ENCODE measurements at regions not wholly inside any gene's neighbourhood (a gene's known extent, or its start where the extent isn't known, plus 50 kb on each side); places are given as distances from the start of the nearest gene placed in this dataset.

DNA sequence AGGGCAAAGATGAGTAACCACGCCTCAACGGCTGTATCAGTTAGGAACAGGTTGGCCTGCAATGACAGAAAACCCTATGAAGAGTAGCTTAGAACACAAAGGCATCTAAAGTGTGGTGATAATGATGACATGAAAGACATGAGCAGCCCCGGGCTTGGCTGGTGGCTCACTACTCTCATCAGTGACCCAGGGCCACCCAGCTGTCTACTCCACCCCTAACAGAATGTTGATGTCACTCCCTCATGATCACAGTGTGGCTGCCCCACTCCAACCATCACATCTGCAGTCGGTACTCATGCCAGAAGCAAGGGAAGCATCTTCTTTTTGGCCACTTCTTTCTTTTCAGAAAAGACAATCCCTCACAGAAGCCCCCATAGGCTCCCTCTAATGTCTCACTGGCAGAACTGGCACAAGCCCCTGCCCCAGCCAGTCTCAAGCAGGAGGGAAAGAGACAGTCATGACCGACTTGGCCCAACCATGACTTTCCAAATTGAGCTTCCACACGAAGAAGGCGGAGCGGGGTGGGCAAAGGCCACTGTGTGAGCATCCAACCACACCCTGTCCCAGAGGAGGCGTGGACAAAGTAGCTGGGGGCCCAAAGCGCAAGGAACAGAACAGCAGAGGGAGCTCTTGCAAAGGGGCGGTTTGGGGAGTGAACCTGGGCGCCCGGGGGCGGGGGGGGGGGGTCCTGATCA, 72.0 kb upstream of the IQSEC1 start:
- DNase-seq (ENCODE audit: low read depth) = no peak
- TF ChIP-seq, protein P1, sequence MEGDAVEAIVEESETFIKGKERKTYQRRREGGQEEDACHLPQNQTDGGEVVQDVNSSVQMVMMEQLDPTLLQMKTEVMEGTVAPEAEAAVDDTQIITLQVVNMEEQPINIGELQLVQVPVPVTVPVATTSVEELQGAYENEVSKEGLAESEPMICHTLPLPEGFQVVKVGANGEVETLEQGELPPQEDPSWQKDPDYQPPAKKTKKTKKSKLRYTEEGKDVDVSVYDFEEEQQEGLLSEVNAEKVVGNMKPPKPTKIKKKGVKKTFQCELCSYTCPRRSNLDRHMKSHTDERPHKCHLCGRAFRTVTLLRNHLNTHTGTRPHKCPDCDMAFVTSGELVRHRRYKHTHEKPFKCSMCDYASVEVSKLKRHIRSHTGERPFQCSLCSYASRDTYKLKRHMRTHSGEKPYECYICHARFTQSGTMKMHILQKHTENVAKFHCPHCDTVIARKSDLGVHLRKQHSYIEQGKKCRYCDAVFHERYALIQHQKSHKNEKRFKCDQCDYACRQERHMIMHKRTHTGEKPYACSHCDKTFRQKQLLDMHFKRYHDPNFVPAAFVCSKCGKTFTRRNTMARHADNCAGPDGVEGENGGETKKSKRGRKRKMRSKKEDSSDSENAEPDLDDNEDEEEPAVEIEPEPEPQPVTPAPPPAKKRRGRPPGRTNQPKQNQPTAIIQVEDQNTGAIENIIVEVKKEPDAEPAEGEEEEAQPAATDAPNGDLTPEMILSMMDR (IDR thresholded peaks at IDR 0.05; ENCODE audit: control insufficient read depth, extremely low read depth, insufficient read depth) = no peak
- no peak overlapping the region for H3K4me3 ChIP-seq (ENCODE audit: low read depth, low read length)

- DNase-seq (ENCODE audit: low read depth) = no peak
- TF ChIP-seq, protein P1 (IDR thresholded peaks at IDR 0.05; ENCODE audit: control insufficient read depth, extremely low read depth, insufficient read depth) = no peak
- no peak overlapping the region for H3K4me3 ChIP-seq (ENCODE audit: low read depth, low read length)
These were observed 71.2 kb upstream of the IQSEC1 start for GRCh38 chr3:13144163-13145023.

- TF ChIP-seq, protein P1 (IDR thresholded peaks at IDR 0.05; ENCODE audit: control insufficient read depth, extremely low read depth, insufficient read depth) = no peak
- no peak overlapping the region for H3K4me3 ChIP-seq (ENCODE audit: low read depth, low read length)
- no peak for DNase-seq (ENCODE audit: low read depth)
These were observed 70.3 kb upstream of the IQSEC1 start for GRCh38 chr3:13143381-13144004.

- TF ChIP-seq, protein P1 (IDR thresholded peaks at IDR 0.05; ENCODE audit: control insufficient read depth, extremely low read depth, insufficient read depth) = no peak
- no peak for DNase-seq (ENCODE audit: low read depth)
- H3K4me3 ChIP-seq (ENCODE audit: low read depth, low read length) = no peak overlapping the region
These were observed 69.5 kb upstream of the IQSEC1 start for GRCh38 chr3:13142552-13143380.

GRCh38 chr3:13141991-13142412, 68.8 kb upstream of the IQSEC1 start:
- TF ChIP-seq, protein P1 (IDR thresholded peaks at IDR 0.05; ENCODE audit: control insufficient read depth, extremely low read depth, insufficient read depth) = no peak
- peak; percentile 26 for DNase-seq (ENCODE audit: low read depth)
- H3K4me3 ChIP-seq (ENCODE audit: low read depth, low read length) = no peak overlapping the region

- no peak for DNase-seq (ENCODE audit: low read depth)
- no peak overlapping the region for H3K4me3 ChIP-seq (ENCODE audit: low read depth, low read length)
- TF ChIP-seq, protein P1 (IDR thresholded peaks at IDR 0.05; ENCODE audit: control insufficient read depth, extremely low read depth, insufficient read depth) = no peak
These were observed 68.0 kb upstream of the IQSEC1 start for GRCh38 chr3:13141183-13141582.
